Astrocyte of the spinal cord (primary cell): ENCODE measurements at regions not wholly inside any gene's neighbourhood (a gene's known extent, or its start where the extent isn't known, plus 50 kb on each side); places are given as distances from the start of the nearest gene placed in this dataset.

ENCODE experiments used
- DNase-seq: peaks from one replicate; pipeline ENCODE4 v3.0.0; 2011; ENCODE audit warnings: low read depth, low spot score
- H3K4me3 ChIP-seq: 2 replicates; pipeline ENCODE4 v1.5.1; 2011; ENCODE audit warnings: low read depth, mild to moderate bottlenecking, low read length, moderate library complexity
- CTCF ChIP-seq: IDR thresholded peaks from 2 replicates; pipeline ENCODE4 v1.5.1; 2012; ENCODE audit warnings: low read depth, mild to moderate bottlenecking, low read length, inconsistent platforms
- in situ Hi-C: cut with HindIII; loops from 2 replicates; pipeline ENCODE4 v1.10.0; 2017; ENCODE audit warnings: low sequenced_read_pairs

DNA sequence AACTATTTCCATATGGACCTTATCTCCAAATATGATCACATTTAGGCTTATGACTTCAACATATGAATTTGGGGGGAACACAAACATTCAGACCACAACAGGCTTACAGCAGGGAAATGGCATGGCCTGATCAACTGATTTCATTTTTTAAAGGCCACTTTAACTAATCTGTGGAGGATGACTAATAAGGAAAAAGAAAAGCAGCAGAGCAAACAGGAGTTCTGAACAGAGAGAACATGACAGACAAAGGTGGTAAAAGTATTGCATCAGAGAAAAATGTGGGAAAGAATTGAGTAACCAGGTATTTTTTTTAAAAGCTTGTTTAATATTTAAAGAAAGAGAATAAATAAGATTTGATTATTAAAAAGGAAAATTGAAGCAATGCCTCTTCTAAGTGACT, 366.1 kb upstream of the TMPO start:
- in situ Hi-C loops, result no loop called here

DNA sequence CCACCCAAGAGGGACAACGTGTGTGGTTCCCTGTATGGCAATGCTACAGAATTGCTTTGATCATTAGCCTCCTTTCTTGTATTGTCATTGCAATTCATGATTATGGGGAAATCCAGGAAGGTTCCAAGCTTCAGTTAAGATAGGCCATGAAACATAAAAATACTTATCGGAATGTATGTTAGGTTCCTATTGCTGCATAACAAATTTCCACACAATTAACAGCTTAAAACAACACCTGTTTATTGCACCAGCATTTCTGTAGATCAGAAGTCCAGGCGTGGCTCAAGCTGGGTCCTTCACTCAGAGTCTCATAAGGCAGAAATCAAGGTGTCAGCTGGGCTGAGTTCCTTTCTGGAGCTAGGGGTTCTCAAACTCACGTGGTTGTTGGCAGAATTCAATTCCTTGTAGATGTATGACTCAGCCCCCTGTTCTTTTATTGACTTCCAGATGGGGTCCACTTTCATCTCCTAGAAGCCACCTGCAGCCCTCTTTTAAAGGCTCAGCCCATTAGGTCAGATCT, 365.6 kb upstream of the TMPO start:
- no peak overlapping the region for H3K4me3 ChIP-seq
- DNase-seq, result no peak
- TF ChIP-seq CTCF, result no peak
- in situ Hi-C loops, result no loop called here

More for the DNA sequence above, 366.1 kb upstream of the TMPO start:
- no peak overlapping the region for H3K4me3 ChIP-seq
- DNase-seq, result no peak
- TF ChIP-seq CTCF, result no peak

DNA sequence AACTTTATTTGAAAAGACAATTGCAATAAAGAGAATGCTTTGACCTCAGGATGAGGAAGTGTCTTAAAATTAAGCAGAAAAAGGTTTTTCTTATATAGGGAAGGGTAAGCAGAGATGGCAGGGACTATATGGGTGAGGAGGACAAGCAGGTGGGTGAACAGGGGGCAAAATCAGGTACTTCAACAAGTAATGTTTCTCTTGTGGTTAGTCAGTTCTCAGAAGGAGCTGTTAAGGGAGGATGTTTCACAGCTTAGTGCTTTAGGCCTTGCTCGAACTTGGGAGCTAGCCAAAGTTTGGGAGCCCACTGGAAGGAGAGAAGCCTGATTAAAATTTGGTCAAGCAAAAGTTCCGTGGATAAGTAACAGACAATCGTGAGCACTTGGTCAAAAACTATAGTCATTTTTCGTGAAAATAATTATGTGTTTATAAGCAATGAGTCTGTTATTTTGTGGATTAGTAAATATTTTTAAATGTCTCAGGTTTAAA, 364.2 kb upstream of the TMPO start:
- no peak for DNase-seq
- TF ChIP-seq CTCF, result no peak
- H3K4me3 ChIP-seq, result no peak overlapping the region
- in situ Hi-C loops, result no loop called here

DNA sequence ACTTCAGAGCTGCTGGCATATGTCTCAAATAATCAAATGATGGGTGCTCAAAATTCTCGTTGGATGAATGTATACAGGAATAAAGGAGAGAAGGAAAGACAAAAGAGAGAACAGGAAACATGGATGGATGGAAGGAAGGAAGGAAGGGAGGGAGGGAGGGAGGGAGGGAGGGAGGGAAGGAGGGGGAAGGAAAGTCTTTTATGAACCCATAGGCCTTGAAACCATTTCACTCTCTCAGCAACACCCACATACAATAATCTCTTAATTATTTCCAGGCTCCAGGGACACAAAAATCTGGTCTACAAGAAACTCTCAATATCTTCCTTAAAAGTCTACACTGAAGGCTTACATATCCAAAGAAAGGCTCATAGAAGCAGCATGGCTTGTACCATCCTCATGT, 363.4 kb upstream of the TMPO start:
- DNase-seq, result no peak
- no peak for TF ChIP-seq CTCF
- in situ Hi-C loops, result no loop called here
- no peak overlapping the region for H3K4me3 ChIP-seq

- TF ChIP-seq CTCF, result peak; percentile 30
- peak; percentile 28 for DNase-seq
- no peak overlapping the region for H3K4me3 ChIP-seq
- in situ Hi-C loops, result no loop called here
Measured at GRCh38 chr12:98154850-98155249, 360.5 kb upstream of the TMPO start.

GRCh38 chr12:98156697-98157096, 358.7 kb upstream of the TMPO start:
- in situ Hi-C loops, result no loop called here
- H3K4me3 ChIP-seq, result no peak overlapping the region
- no peak for TF ChIP-seq CTCF
- DNase-seq, result no peak
